GM12878 (cell line): ENCODE measurements at regions not wholly inside any gene's neighbourhood (a gene's known extent, or its start where the extent isn't known, plus 50 kb on each side); places are given as distances from the start of the nearest gene placed in this dataset.

ENCODE experiments used
- ATAC-seq: fragments of 200-7000 bp; cut with Tn5 transposase; 3 replicates; pipeline ENCODE4 v1.9.1; 2020; ENCODE audit warnings: mild to moderate bottlenecking, moderate library complexity
- BruUV-seq: library from RNA; stranded (reverse); fragments of 400-500 nt; replicated peaks from 2 replicates; lab custom pipeline; 2021; lab: Mats Ljungman, UMichigan
- CTCF ChIA-PET: fragments of 300-600 bp; sonication (Branson Sonifier 250); formaldehyde crosslinking; extraction: SDS; loops from one replicate; lab custom pipeline; 2021; ENCODE audit warnings: inconsistent platforms; lab: Yijun Ruan, JAX
- POLR2A ChIA-PET: fragments of 350-600 bp; formaldehyde crosslinking; extraction: SDS; loops from one replicate; lab custom pipeline; 2021; ENCODE audit warnings: inconsistent platforms; lab: Charles Lee
- RAD21 ChIA-PET: fragments of 300-600 bp; sonication (Branson Sonifier 250); formaldehyde crosslinking; loops from one replicate; lab custom pipeline; 2023; ENCODE audit warnings: antibody characterized with exemption; ENCODE audit not compliant: unreplicated experiment; lab: Charles Lee
- SMC1A ChIA-PET: fragments of 300-600 bp; sonication (Branson Sonifier 250); formaldehyde crosslinking; loops from one replicate; lab custom pipeline; 2023; ENCODE audit not compliant: unreplicated experiment, uncharacterized antibody; lab: Charles Lee
- DNase-seq: peaks from one replicate; pipeline ENCODE4 v3.0.0-alpha.2; 2011; ENCODE audit warnings: low read depth, low spot score
- FAIRE-seq: peaks from 3 replicates; lab custom pipeline; 2011; peaks lifted over from hg19 to GRCh38; lab: Jason Lieb, UNC
- H2AFZ ChIP-seq: 2 replicates; pipeline ENCODE4 v1.6.0; 2011; ENCODE audit warnings: low read depth, low read length, control low read depth; ENCODE audit not compliant: control insufficient read depth
- H3K27ac ChIP-seq: 2 replicates; pipeline ENCODE4 v1.5.1; 2011; ENCODE audit warnings: control low read depth; ENCODE audit not compliant: control insufficient read depth, insufficient read depth
- H3K27me3 ChIP-seq, 2 experiments: replicated peaks in 1 of 2; 2 replicates each; pipeline versions ENCODE4 v1.6.0 to v1.6.1; 2011; ENCODE audit warnings: low read length in 1 of 2; ENCODE audit not compliant: control insufficient read depth in 2 of 2, insufficient read depth in 2 of 2
- H3K36me3 ChIP-seq, 2 experiments: 2 replicates each; pipeline ENCODE4 v1.5.1; 2011; ENCODE audit warnings: low read length in 1 of 2; ENCODE audit not compliant: control insufficient read depth in 2 of 2, insufficient read depth in 2 of 2
- H3K4me1 ChIP-seq: 2 replicates; pipeline ENCODE4 v1.6.1; 2011; ENCODE audit warnings: mild to moderate bottlenecking, low read length, moderate library complexity, mixed read lengths; ENCODE audit not compliant: control insufficient read depth, insufficient read depth
- H3K4me2 ChIP-seq: 2 replicates; pipeline ENCODE4 v1.6.0; 2011; ENCODE audit warnings: control low read depth; ENCODE audit not compliant: control insufficient read depth, insufficient read depth
- H3K4me3 ChIP-seq: fragments of 200-600 bp; sonication (generic); 2 replicates; pipeline ENCODE4 v1.5.1; 2016
- H3K79me2 ChIP-seq: 2 replicates; pipeline ENCODE4 v1.6.0; 2011; ENCODE audit warnings: low read length; ENCODE audit not compliant: control insufficient read depth, insufficient read depth
- H3K9ac ChIP-seq: 2 replicates; pipeline ENCODE4 v1.8.0; 2011; ENCODE audit warnings: low read length, control low read depth, mixed read lengths; ENCODE audit not compliant: control insufficient read depth, insufficient read depth
- H3K9me3 ChIP-seq: replicated peaks from 3 replicates; pipeline ENCODE4 v1.5.1; 2011; ENCODE audit warnings: mild to moderate bottlenecking, low read length; ENCODE audit not compliant: control insufficient read depth, insufficient read depth
- H4K20me1 ChIP-seq: 2 replicates; pipeline ENCODE4 v1.6.0; 2011; ENCODE audit not compliant: control insufficient read depth, insufficient read depth
- ASH2L ChIP-seq: fragments of 300-600, 200-600 bp; sonication (generic); IDR thresholded peaks from 2 replicates; pipeline ENCODE4 v1.6.1; 2017; ENCODE audit warnings: low read depth, mild to moderate bottlenecking, borderline replicate concordance
- BCL11A ChIP-seq: IDR thresholded peaks from 2 replicates; pipeline ENCODE4 v1.6.1; 2011; ENCODE audit warnings: low read depth, low read length
- BHLHE40 ChIP-seq, 2 experiments: fragments of 450-650 bp in 1 of 2; IDR thresholded peaks; 2 replicates each; pipeline ENCODE4 v1.6.1; 2011 to 2017; ENCODE audit warnings: low read depth in 2 of 2, borderline replicate concordance in 1 of 2, improper control_type of control experiment in 1 of 2, low read length in 1 of 2, mild to moderate bottlenecking in 1 of 2
- CBX5 ChIP-seq: sonication (generic); IDR thresholded peaks from 2 replicates; pipeline ENCODE4 v1.6.1; 2016; ENCODE audit warnings: low read depth, moderate library complexity, mild to moderate bottlenecking, inconsistent platforms
- CHD4 ChIP-seq: fragments of 200-600 bp; sonication (generic); IDR thresholded peaks from 2 replicates; pipeline ENCODE4 v1.6.1; 2016; ENCODE audit warnings: mild to moderate bottlenecking
- CREB1 ChIP-seq: IDR thresholded peaks from 2 replicates; pipeline ENCODE4 v1.6.1; 2012; ENCODE audit warnings: low read depth, mild to moderate bottlenecking, inconsistent platforms
- EZH2 ChIP-seq: IDR thresholded peaks from 2 replicates; pipeline ENCODE4 v1.6.1; 2012; ENCODE audit warnings: low read depth, mild to moderate bottlenecking, control low read depth, inconsistent platforms, low read length, borderline replicate concordance; ENCODE audit not compliant: control insufficient read depth
- JUNB ChIP-seq: IDR thresholded peaks from 2 replicates; pipeline ENCODE4 v1.6.1; 2016; ENCODE audit warnings: antibody characterized with exemption, mild to moderate bottlenecking
- KLF5 ChIP-seq: fragments of 450-650 bp; IDR thresholded peaks from 2 replicates; pipeline ENCODE4 v1.6.1; 2014; ENCODE audit warnings: mild to moderate bottlenecking; ENCODE audit not compliant: partially characterized antibody
- MTA3 ChIP-seq: IDR thresholded peaks from 2 replicates; pipeline ENCODE4 v1.6.1; 2012; ENCODE audit warnings: low read length, inconsistent platforms, borderline replicate concordance
- NFXL1 ChIP-seq: fragments of 450-650 bp; IDR thresholded peaks from 2 replicates; pipeline ENCODE4 v1.6.1; 2017; ENCODE audit warnings: antibody characterized with exemption, mild to moderate bottlenecking, borderline replicate concordance
- NFYB ChIP-seq: IDR thresholded peaks from 2 replicates; pipeline ENCODE4 v1.6.1; 2011; ENCODE audit warnings: low read depth, mild to moderate bottlenecking, low read length, improper control_type of control experiment, moderate library complexity; ENCODE audit not compliant: insufficient read depth
- SPI1 ChIP-seq: IDR thresholded peaks from 2 replicates; pipeline ENCODE4 v1.6.1; 2011; ENCODE audit warnings: low read depth, mild to moderate bottlenecking, low read length, moderate library complexity, borderline replicate concordance; ENCODE audit not compliant: insufficient read depth
- WRNIP1 ChIP-seq: IDR thresholded peaks from 2 replicates; pipeline ENCODE4 v1.6.1; 2011; ENCODE audit warnings: low read depth, low read length, improper control_type of control experiment, borderline replicate concordance
- WGBS: methylation state at CpG from one replicate; pipeline ENCODE4 v1.1.6; 2016; ENCODE audit warnings: low lambda C conversion rate; ENCODE audit not compliant: insufficient replicate concordance, insufficient coverage; ENCODE audit errors: missing lambda C conversion rate; 5-methylcytosine and 5-hydroxymethylcytosine counted together
- in situ Hi-C: fragments of 300-500 bp; cut with MboI; formaldehyde crosslinking; loops from 9 replicates; pipeline ENCODE4 v1.14.3; 2018; ENCODE audit warnings: mixed read lengths
- intact Hi-C: fragments of 100-400 bp; cut with micrococcal nuclease; formaldehyde crosslinking; loops from one replicate; pipeline ENCODE4 v1.14.2; 2022; ENCODE audit not compliant: unreplicated experiment
- TF ChIP-seq, protein P1 (sequence below), 3 experiments: IDR thresholded peaks in 2 of 3; conservative IDR thresholded peaks in 1 of 3; 2 replicates each; pipeline ENCODE4 v1.5.1; 2011; ENCODE audit warnings: low read depth in 3 of 3, low read length in 3 of 3, mild to moderate bottlenecking in 3 of 3, control low read depth in 2 of 3, moderate library complexity in 2 of 3, inconsistent platforms in 1 of 3, mixed read lengths in 1 of 3; ENCODE audit not compliant: control insufficient read depth in 2 of 3, insufficient read depth in 1 of 3; ENCODE audit errors: extremely low read depth in 1 of 3
- TF ChIP-seq, protein P2 (sequence below): IDR thresholded peaks from 2 replicates; pipeline ENCODE4 v1.6.1; 2011; ENCODE audit warnings: borderline replicate concordance, low read depth, mild to moderate bottlenecking, moderate library complexity, low read length; ENCODE audit not compliant: insufficient read depth, poor library complexity, severe bottlenecking
- TF ChIP-seq, protein P3 (sequence below): fragments of 450-650 bp; IDR thresholded peaks from 2 replicates; pipeline ENCODE4 v1.6.1; 2017; ENCODE audit warnings: mild to moderate bottlenecking
- TF ChIP-seq, protein P4 (sequence below): fragments of 450-650 bp; IDR thresholded peaks from 2 replicates; pipeline ENCODE4 v1.6.1; 2017; ENCODE audit warnings: low read depth, mild to moderate bottlenecking, moderate library complexity

DNA sequence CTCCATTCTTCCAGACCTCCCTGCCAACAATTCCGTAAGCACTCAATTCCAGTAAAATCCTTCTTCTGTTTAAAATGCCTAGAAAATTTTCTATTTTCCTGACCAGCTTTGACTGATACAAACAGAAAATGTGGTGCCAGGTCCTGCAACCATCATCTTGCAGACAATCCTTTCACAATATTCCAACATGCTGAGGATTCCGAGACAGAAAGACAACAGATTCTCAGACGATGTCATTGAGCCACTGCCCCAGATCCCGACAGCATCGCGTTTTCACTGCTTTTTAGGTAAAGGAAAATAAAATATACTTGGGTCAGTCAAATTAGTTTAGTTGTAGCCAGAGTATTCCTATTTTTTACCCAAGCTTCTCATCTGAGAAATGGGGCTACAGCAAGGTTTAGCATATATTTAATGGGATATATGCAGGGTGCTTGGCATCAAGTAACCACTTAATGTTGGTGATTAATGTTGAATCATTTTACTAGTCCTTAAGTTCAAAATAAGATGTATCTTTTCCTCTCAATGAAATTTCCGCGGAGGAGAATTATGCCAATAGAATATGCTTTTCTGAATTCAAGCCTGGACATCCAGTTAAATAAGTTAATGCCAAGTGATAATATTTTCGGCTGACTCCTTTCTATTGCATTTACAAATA is 866.6 kb downstream of the SLC4A3 start:
- DNase-seq = no peak
- Histone ChIP-seq H3K79me2 (no peaks in the 10 kb centered on the region), H3K4me2 (no peak overlapping the region), H3K4me1 (no peaks in the 10 kb centered on the region), H4K20me1 (no peaks in the 10 kb centered on the region), H3K27me3 (no peaks in the 10 kb centered on the region), H3K9me3 (no peaks in the 10 kb centered on the region), H2AFZ (no peak overlapping the region), H3K27ac (no peak overlapping the region)
- CTCF ChIA-PET = no interaction called here
- no peak for ATAC-seq
- TF ChIP-seq BHLHE40 (IDR thresholded peaks at IDR 0.05; ENCODE audit: borderline replicate concordance in 1 of 2, low read depth in 2 of 2, low read length in 1 of 2) (no peak), BCL11A (no peak), CREB1 (no peak), ASH2L (no peak), MTA3 (no peak), WRNIP1 (no peak), CBX5 (no peak), NFXL1 (no peak), CHD4 (no peak), JUNB (no peak), KLF5 (no peak), NFYB (no peak), EZH2 (no peak), SPI1 (no peak)
- TF ChIP-seq, protein P1, sequence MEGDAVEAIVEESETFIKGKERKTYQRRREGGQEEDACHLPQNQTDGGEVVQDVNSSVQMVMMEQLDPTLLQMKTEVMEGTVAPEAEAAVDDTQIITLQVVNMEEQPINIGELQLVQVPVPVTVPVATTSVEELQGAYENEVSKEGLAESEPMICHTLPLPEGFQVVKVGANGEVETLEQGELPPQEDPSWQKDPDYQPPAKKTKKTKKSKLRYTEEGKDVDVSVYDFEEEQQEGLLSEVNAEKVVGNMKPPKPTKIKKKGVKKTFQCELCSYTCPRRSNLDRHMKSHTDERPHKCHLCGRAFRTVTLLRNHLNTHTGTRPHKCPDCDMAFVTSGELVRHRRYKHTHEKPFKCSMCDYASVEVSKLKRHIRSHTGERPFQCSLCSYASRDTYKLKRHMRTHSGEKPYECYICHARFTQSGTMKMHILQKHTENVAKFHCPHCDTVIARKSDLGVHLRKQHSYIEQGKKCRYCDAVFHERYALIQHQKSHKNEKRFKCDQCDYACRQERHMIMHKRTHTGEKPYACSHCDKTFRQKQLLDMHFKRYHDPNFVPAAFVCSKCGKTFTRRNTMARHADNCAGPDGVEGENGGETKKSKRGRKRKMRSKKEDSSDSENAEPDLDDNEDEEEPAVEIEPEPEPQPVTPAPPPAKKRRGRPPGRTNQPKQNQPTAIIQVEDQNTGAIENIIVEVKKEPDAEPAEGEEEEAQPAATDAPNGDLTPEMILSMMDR (IDR thresholded peaks at IDR 0.05 in 2 of 3, conservative IDR thresholded peaks at IDR 0.05 in 1 of 3; ENCODE audit: control insufficient read depth in 2 of 3, extremely low read depth in 1 of 3, insufficient read depth in 1 of 3, low read depth in 3 of 3, low read length in 3 of 3) = no peak
- TF ChIP-seq, protein P2, sequence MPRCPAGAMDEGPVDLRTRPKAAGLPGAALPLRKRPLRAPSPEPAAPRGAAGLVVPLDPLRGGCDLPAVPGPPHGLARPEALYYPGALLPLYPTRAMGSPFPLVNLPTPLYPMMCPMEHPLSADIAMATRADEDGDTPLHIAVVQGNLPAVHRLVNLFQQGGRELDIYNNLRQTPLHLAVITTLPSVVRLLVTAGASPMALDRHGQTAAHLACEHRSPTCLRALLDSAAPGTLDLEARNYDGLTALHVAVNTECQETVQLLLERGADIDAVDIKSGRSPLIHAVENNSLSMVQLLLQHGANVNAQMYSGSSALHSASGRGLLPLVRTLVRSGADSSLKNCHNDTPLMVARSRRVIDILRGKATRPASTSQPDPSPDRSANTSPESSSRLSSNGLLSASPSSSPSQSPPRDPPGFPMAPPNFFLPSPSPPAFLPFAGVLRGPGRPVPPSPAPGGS = no peak
- TF ChIP-seq, protein P3, sequence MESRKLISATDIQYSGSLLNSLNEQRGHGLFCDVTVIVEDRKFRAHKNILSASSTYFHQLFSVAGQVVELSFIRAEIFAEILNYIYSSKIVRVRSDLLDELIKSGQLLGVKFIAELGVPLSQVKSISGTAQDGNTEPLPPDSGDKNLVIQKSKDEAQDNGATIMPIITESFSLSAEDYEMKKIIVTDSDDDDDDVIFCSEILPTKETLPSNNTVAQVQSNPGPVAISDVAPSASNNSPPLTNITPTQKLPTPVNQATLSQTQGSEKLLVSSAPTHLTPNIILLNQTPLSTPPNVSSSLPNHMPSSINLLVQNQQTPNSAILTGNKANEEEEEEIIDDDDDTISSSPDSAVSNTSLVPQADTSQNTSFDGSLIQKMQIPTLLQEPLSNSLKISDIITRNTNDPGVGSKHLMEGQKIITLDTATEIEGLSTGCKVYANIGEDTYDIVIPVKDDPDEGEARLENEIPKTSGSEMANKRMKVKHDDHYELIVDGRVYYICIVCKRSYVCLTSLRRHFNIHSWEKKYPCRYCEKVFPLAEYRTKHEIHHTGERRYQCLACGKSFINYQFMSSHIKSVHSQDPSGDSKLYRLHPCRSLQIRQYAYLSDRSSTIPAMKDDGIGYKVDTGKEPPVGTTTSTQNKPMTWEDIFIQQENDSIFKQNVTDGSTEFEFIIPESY = no peak
- TF ChIP-seq, protein P4, sequence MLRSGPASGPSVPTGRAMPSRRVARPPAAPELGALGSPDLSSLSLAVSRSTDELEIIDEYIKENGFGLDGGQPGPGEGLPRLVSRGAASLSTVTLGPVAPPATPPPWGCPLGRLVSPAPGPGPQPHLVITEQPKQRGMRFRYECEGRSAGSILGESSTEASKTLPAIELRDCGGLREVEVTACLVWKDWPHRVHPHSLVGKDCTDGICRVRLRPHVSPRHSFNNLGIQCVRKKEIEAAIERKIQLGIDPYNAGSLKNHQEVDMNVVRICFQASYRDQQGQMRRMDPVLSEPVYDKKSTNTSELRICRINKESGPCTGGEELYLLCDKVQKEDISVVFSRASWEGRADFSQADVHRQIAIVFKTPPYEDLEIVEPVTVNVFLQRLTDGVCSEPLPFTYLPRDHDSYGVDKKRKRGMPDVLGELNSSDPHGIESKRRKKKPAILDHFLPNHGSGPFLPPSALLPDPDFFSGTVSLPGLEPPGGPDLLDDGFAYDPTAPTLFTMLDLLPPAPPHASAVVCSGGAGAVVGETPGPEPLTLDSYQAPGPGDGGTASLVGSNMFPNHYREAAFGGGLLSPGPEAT = no peak
- TF ChIP-seq, all 136 proteins: peak for 0
- 74% methylated on average over 9 of the region's 9 CpGs for WGBS
- intact Hi-C loops (no loop called here), in situ Hi-C loops (no loop called here)
- Histone ChIP-seq H3K4me3 (no peak overlapping the region), H3K9ac (no peak overlapping the region), H3K36me3 (no peaks in the 10 kb centered on the region)
- ChIA-PET SMC1A (no interaction called here), RAD21 (no interaction called here), POLR2A (no interaction called here)
- BruUV-seq = no TSS peak
- no peak for FAIRE-seq
